ENCODE measurements at regions not wholly inside any gene's neighbourhood (a gene's known extent, or its start where the extent isn't known, plus 50 kb on each side); places are given as distances from the start of the nearest gene placed in this dataset.

- no peak overlapping the region for H3K4me3 Mint-ChIP-seq (ENCODE audit: unreplicated experiment)
- no peak overlapping the region for H3K27ac Mint-ChIP-seq (ENCODE audit: unreplicated experiment)
- no peaks in the 10 kb centered on the region for H3K4me1 Mint-ChIP-seq (ENCODE audit: low read depth, unreplicated experiment)
Observed at GRCh38 chr2:219976871-219977270, 349.4 kb downstream of the SLC4A3 start.

GRCh38 chr2:219980638-219981037 is 353.2 kb downstream of the SLC4A3 start:
- TF ChIP-seq EZH2 (IDR thresholded peaks at IDR 0.05; ENCODE audit: insufficient read depth, low read length): no peak
- TF ChIP-seq, protein P1, sequence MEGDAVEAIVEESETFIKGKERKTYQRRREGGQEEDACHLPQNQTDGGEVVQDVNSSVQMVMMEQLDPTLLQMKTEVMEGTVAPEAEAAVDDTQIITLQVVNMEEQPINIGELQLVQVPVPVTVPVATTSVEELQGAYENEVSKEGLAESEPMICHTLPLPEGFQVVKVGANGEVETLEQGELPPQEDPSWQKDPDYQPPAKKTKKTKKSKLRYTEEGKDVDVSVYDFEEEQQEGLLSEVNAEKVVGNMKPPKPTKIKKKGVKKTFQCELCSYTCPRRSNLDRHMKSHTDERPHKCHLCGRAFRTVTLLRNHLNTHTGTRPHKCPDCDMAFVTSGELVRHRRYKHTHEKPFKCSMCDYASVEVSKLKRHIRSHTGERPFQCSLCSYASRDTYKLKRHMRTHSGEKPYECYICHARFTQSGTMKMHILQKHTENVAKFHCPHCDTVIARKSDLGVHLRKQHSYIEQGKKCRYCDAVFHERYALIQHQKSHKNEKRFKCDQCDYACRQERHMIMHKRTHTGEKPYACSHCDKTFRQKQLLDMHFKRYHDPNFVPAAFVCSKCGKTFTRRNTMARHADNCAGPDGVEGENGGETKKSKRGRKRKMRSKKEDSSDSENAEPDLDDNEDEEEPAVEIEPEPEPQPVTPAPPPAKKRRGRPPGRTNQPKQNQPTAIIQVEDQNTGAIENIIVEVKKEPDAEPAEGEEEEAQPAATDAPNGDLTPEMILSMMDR (IDR thresholded peaks at IDR 0.05; ENCODE audit: insufficient read depth, low read depth, low read length): no peak
- Histone ChIP-seq H3K36me3 (ENCODE audit: insufficient read depth, low read length) (no peaks in the 10 kb centered on the region), H3K9ac (ENCODE audit: low read length) (no peak overlapping the region), H3K79me2 (ENCODE audit: insufficient read depth, low read length) (no peaks in the 10 kb centered on the region), H3K4me1 (ENCODE audit: insufficient read depth, low read length) (no peaks in the 10 kb centered on the region), H4K20me1 (ENCODE audit: insufficient read depth, low read length) (no peaks in the 10 kb centered on the region), H3K4me2 (ENCODE audit: low read length) (no peak overlapping the region), H3K27ac (ENCODE audit: low read depth, low read length) (no peak overlapping the region), H2AFZ (ENCODE audit: low read depth, low read length) (no peak overlapping the region), H3K9me3 (ENCODE audit: insufficient read depth, low read depth, low read length) (no peaks in the 10 kb centered on the region), H3K4me3 (ENCODE audit: insufficient read depth, low read depth, low read length) (no peak overlapping the region), H3K27me3 (ENCODE audit: insufficient read depth, low read length) (no peaks in the 10 kb centered on the region)
- FAIRE-seq: no peak
- no peaks in the 10 kb centered on the region for H3K4me1 Mint-ChIP-seq (ENCODE audit: low read depth, unreplicated experiment)
- H3K36me3 Mint-ChIP-seq (ENCODE audit: low read depth, unreplicated experiment): no peaks in the 10 kb centered on the region
- DNase-seq (ENCODE audit: low read depth): no peak
- no peak overlapping the region for H3K27ac Mint-ChIP-seq (ENCODE audit: unreplicated experiment)
- peaks cover 6% of the 10 kb centered on the region for H3K9me3 Mint-ChIP-seq (ENCODE audit: unreplicated experiment)
- peaks cover 4% of the 10 kb centered on the region for H3K27me3 Mint-ChIP-seq (ENCODE audit: low read depth, unreplicated experiment)
- no peak overlapping the region for H3K4me3 Mint-ChIP-seq (ENCODE audit: unreplicated experiment)

More at GRCh38 chr2:219976871-219977270, 349.4 kb downstream of the SLC4A3 start:
- Histone ChIP-seq H3K4me2 (ENCODE audit: low read length) (no peak overlapping the region), H3K4me3 (ENCODE audit: insufficient read depth, low read depth, low read length) (no peak overlapping the region), H2AFZ (ENCODE audit: low read depth, low read length) (no peak overlapping the region), H3K36me3 (ENCODE audit: insufficient read depth, low read length) (no peaks in the 10 kb centered on the region), H4K20me1 (ENCODE audit: insufficient read depth, low read length) (no peaks in the 10 kb centered on the region), H3K27me3 (ENCODE audit: insufficient read depth, low read length) (no peaks in the 10 kb centered on the region), H3K9me3 (ENCODE audit: insufficient read depth, low read depth, low read length) (no peaks in the 10 kb centered on the region), H3K27ac (ENCODE audit: low read depth, low read length) (no peak overlapping the region), H3K79me2 (ENCODE audit: insufficient read depth, low read length) (no peaks in the 10 kb centered on the region), H3K4me1 (ENCODE audit: insufficient read depth, low read length) (no peaks in the 10 kb centered on the region), H3K9ac (ENCODE audit: low read length) (no peak overlapping the region)
- no peak for FAIRE-seq
- no peak for TF ChIP-seq EZH2 (IDR thresholded peaks at IDR 0.05; ENCODE audit: insufficient read depth, low read length)
- TF ChIP-seq, protein P1 (IDR thresholded peaks at IDR 0.05; ENCODE audit: insufficient read depth, low read depth, low read length): no peak
- H3K36me3 Mint-ChIP-seq (ENCODE audit: low read depth, unreplicated experiment): no peaks in the 10 kb centered on the region
- H3K9me3 Mint-ChIP-seq (ENCODE audit: unreplicated experiment): peaks cover 5% of the 10 kb centered on the region
- DNase-seq (ENCODE audit: low read depth): no peak
- H3K27me3 Mint-ChIP-seq (ENCODE audit: low read depth, unreplicated experiment): peaks cover 4% of the 10 kb centered on the region

- Histone ChIP-seq H3K9ac (ENCODE audit: low read length) (no peak overlapping the region), H4K20me1 (ENCODE audit: insufficient read depth, low read length) (no peaks in the 10 kb centered on the region), H3K27me3 (ENCODE audit: insufficient read depth, low read length) (no peaks in the 10 kb centered on the region), H3K36me3 (ENCODE audit: insufficient read depth, low read length) (no peaks in the 10 kb centered on the region), H3K9me3 (ENCODE audit: insufficient read depth, low read depth, low read length) (no peaks in the 10 kb centered on the region), H3K4me1 (ENCODE audit: insufficient read depth, low read length) (no peaks in the 10 kb centered on the region), H2AFZ (ENCODE audit: low read depth, low read length) (no peak overlapping the region), H3K4me3 (ENCODE audit: insufficient read depth, low read depth, low read length) (no peak overlapping the region), H3K79me2 (ENCODE audit: insufficient read depth, low read length) (no peaks in the 10 kb centered on the region), H3K4me2 (ENCODE audit: low read length) (no peak overlapping the region), H3K27ac (ENCODE audit: low read depth, low read length) (no peak overlapping the region)
- FAIRE-seq: no peak
- Mint-ChIP-seq H3K36me3 (ENCODE audit: low read depth, unreplicated experiment) (no peaks in the 10 kb centered on the region), H3K4me1 (ENCODE audit: low read depth, unreplicated experiment) (peaks cover under 1% of the 10 kb centered on the region), H3K27ac (ENCODE audit: unreplicated experiment) (no peak overlapping the region), H3K9me3 (ENCODE audit: unreplicated experiment) (peaks cover 3% of the 10 kb centered on the region), H3K27me3 (ENCODE audit: low read depth, unreplicated experiment) (no peaks in the 10 kb centered on the region), H3K4me3 (ENCODE audit: unreplicated experiment) (no peak overlapping the region)
- DNase-seq (ENCODE audit: low read depth): peak; percentile 41
- no peak for TF ChIP-seq EZH2 (IDR thresholded peaks at IDR 0.05; ENCODE audit: insufficient read depth, low read length)
- TF ChIP-seq, protein P1 (IDR thresholded peaks at IDR 0.05; ENCODE audit: insufficient read depth, low read depth, low read length): no peak
Observed at GRCh38 chr2:219983836-219984235, 356.4 kb downstream of the SLC4A3 start.
